CD4-positive, CD25-positive, alpha-beta regulatory T cell (primary cell): ENCODE measurements at regions not wholly inside any gene's neighbourhood (a gene's known extent, or its start where the extent isn't known, plus 50 kb on each side); places are given as distances from the start of the nearest gene placed in this dataset.

ENCODE experiments used
- ATAC-seq, 2 donors: fragments of 150-1000 bp; cut with Tn5 transposase; one replicate each; pipeline ENCODE4 v1.10.0; 2021; ENCODE audit warnings: low read depth in 2 of 2, moderate number of reproducible peaks in 2 of 2, moderate library complexity in 1 of 2
- DNase-seq, 3 donors: peaks; one replicate each; pipeline versions ENCODE4 v3.0.0 to v3.0.0-alpha.2; 2012 to 2022; ENCODE audit warnings: mixed read lengths in 1 of 3
- H3K27ac ChIP-seq: one replicate; pipeline ENCODE4 v1.7.0; 2013; ENCODE audit warnings: mild to moderate bottlenecking, low read length; ENCODE audit not compliant: insufficient read depth, poor library complexity, severe bottlenecking
- H3K27me3 ChIP-seq: one replicate; pipeline ENCODE4 v1.7.0; 2013; ENCODE audit warnings: low read length; ENCODE audit not compliant: control insufficient read depth, insufficient read depth
- H3K36me3 ChIP-seq: one replicate; pipeline ENCODE4 v1.7.0; 2013; ENCODE audit warnings: mild to moderate bottlenecking, low read length, moderate library complexity; ENCODE audit not compliant: control insufficient read depth, insufficient read depth
- H3K4me1 ChIP-seq: 2 replicates; pipeline ENCODE4 v1.7.0; 2013; ENCODE audit warnings: mild to moderate bottlenecking, low read length; ENCODE audit not compliant: insufficient read depth, control insufficient read depth, poor library complexity, severe bottlenecking
- H3K4me3 ChIP-seq: one replicate; pipeline ENCODE4 v1.7.0; 2013; ENCODE audit warnings: low read depth, mild to moderate bottlenecking, low read length, moderate library complexity
- H3K9me3 ChIP-seq, 2 experiments: 1 replicate in 1 of 2; 2 replicates in 1 of 2; pipeline ENCODE4 v1.7.0; 2013; ENCODE audit warnings: low read length in 2 of 2, mild to moderate bottlenecking in 1 of 2, moderate library complexity in 1 of 2; ENCODE audit not compliant: control insufficient read depth in 2 of 2
- H3K27ac Mint-ChIP-seq, 3 donors: one replicate each; pipeline ENCODE4 v1.8.0; 2020 to 2022; ENCODE audit warnings: mild to moderate bottlenecking in 3 of 3, mixed read lengths in 3 of 3, moderate library complexity in 2 of 3
- H3K27me3 Mint-ChIP-seq: one replicate; pipeline ENCODE4 v1.8.0; 2022; ENCODE audit warnings: mild to moderate bottlenecking, mixed read lengths
- H3K36me3 Mint-ChIP-seq: one replicate; pipeline ENCODE4 v1.8.0; 2020; ENCODE audit warnings: mixed read lengths
- H3K4me1 Mint-ChIP-seq, 4 donors: one replicate each; pipeline ENCODE4 v1.8.0; 2020 to 2022; ENCODE audit warnings: mixed read lengths in 4 of 4, mild to moderate bottlenecking in 1 of 4
- H3K4me3 Mint-ChIP-seq, 4 donors: one replicate each; pipeline ENCODE4 v1.8.0; 2020 to 2022; ENCODE audit warnings: mild to moderate bottlenecking in 4 of 4, mixed read lengths in 4 of 4, moderate library complexity in 3 of 4
- H3K9me3 Mint-ChIP-seq, 7 donors: one replicate each; pipeline ENCODE4 v1.8.0; 2020 to 2022; ENCODE audit warnings: mixed read lengths in 7 of 7, mild to moderate bottlenecking in 3 of 7, moderate library complexity in 2 of 7

GRCh38 chr1:38207275-38207674, 160.7 kb upstream of the POU3F1 start:
- Mint-ChIP-seq H3K36me3 (no peaks in the 10 kb centered on the region), H3K4me3 (no peak overlapping the region), H3K9me3 (no peaks in the 10 kb centered on the region), H3K4me1 (no peaks in the 10 kb centered on the region), H3K27ac (no peak overlapping the region), H3K27me3 (no peaks in the 10 kb centered on the region)
- Histone ChIP-seq H3K4me3 (no peak overlapping the region), H3K4me1 (no peaks in the 10 kb centered on the region), H3K36me3 (no peaks in the 10 kb centered on the region), H3K27ac (no peak overlapping the region), H3K9me3 (no peaks in the 10 kb centered on the region), H3K27me3 (peaks cover 8% of the 10 kb centered on the region)
- ATAC-seq (no peak), DNase-seq (no peak)

GRCh38 chr1:38204698-38205097, 158.1 kb upstream of the POU3F1 start:
- H3K36me3 ChIP-seq, result no peaks in the 10 kb centered on the region
- H3K9me3 ChIP-seq, result no peaks in the 10 kb centered on the region
- H3K27ac ChIP-seq, result no peak overlapping the region
- H3K27me3 ChIP-seq, result peaks cover 13% of the 10 kb centered on the region
- H3K27ac Mint-ChIP-seq, result no peak overlapping the region
- peaks cover 0 to 4% (median 0%) of the 10 kb centered on the region in 7 donors for H3K9me3 Mint-ChIP-seq
- no peaks in the 10 kb centered on the region for H3K36me3 Mint-ChIP-seq
- H3K27me3 Mint-ChIP-seq, result no peaks in the 10 kb centered on the region
- DNase-seq (no peak), ATAC-seq (no peak)
- H3K4me1 ChIP-seq, result no peaks in the 10 kb centered on the region
- no peak overlapping the region for H3K4me3 Mint-ChIP-seq
- H3K4me3 ChIP-seq, result no peak overlapping the region
- no peaks in the 10 kb centered on the region for H3K4me1 Mint-ChIP-seq

GRCh38 chr1:38203441-38203840, 156.8 kb upstream of the POU3F1 start:
- Mint-ChIP-seq H3K27me3 (no peaks in the 10 kb centered on the region), H3K9me3 (peaks cover 0 to 6% (median 0%) of the 10 kb centered on the region in 7 donors), H3K4me3 (no peak overlapping the region), H3K27ac (no peak overlapping the region), H3K36me3 (no peaks in the 10 kb centered on the region), H3K4me1 (no peaks in the 10 kb centered on the region)
- Histone ChIP-seq H3K9me3 (no peaks in the 10 kb centered on the region), H3K36me3 (no peaks in the 10 kb centered on the region), H3K4me3 (no peak overlapping the region), H3K27ac (no peak overlapping the region), H3K4me1 (no peaks in the 10 kb centered on the region), H3K27me3 (peaks cover 13% of the 10 kb centered on the region)
- no peak for DNase-seq
- ATAC-seq, result no peak

GRCh38 chr1:38201431-38201830, 154.8 kb upstream of the POU3F1 start:
- no peak overlapping the region for H3K27ac ChIP-seq
- ATAC-seq, result no peak
- no peaks in the 10 kb centered on the region for H3K9me3 ChIP-seq
- H3K4me3 Mint-ChIP-seq, result no peak overlapping the region
- no peak overlapping the region for H3K4me3 ChIP-seq
- no peak for DNase-seq
- H3K36me3 Mint-ChIP-seq, result no peaks in the 10 kb centered on the region
- no peaks in the 10 kb centered on the region for H3K4me1 Mint-ChIP-seq
- no peaks in the 10 kb centered on the region for H3K4me1 ChIP-seq
- peaks cover 0 to 6% (median 0%) of the 10 kb centered on the region in 7 donors for H3K9me3 Mint-ChIP-seq
- peaks cover 13% of the 10 kb centered on the region for H3K27me3 ChIP-seq
- no peak overlapping the region for H3K27ac Mint-ChIP-seq
- no peaks in the 10 kb centered on the region for H3K36me3 ChIP-seq
- H3K27me3 Mint-ChIP-seq, result no peaks in the 10 kb centered on the region

GRCh38 chr1:38198621-38199020, 152.0 kb upstream of the POU3F1 start:
- H3K27me3 Mint-ChIP-seq, result peaks cover 3% of the 10 kb centered on the region
- H3K4me1 Mint-ChIP-seq, result no peaks in the 10 kb centered on the region
- no peak overlapping the region for H3K27ac Mint-ChIP-seq
- DNase-seq (no peak), ATAC-seq (no peak)
- no peaks in the 10 kb centered on the region for H3K9me3 ChIP-seq
- H3K27me3 ChIP-seq, result peaks cover 13% of the 10 kb centered on the region
- H3K27ac ChIP-seq, result no peak overlapping the region
- no peak overlapping the region for H3K4me3 Mint-ChIP-seq
- H3K36me3 ChIP-seq, result no peaks in the 10 kb centered on the region
- H3K36me3 Mint-ChIP-seq, result no peaks in the 10 kb centered on the region
- peaks cover 0 to 6% (median 0%) of the 10 kb centered on the region in 7 donors for H3K9me3 Mint-ChIP-seq
- H3K4me1 ChIP-seq, result no peaks in the 10 kb centered on the region
- no peak overlapping the region for H3K4me3 ChIP-seq

GRCh38 chr1:38198099-38198498, 151.5 kb upstream of the POU3F1 start:
- H3K9me3 ChIP-seq, result no peaks in the 10 kb centered on the region
- peaks cover 0 to 6% (median 0%) of the 10 kb centered on the region in 7 donors for H3K9me3 Mint-ChIP-seq
- no peak overlapping the region for H3K27ac Mint-ChIP-seq
- H3K36me3 ChIP-seq, result no peaks in the 10 kb centered on the region
- H3K4me3 Mint-ChIP-seq, result no peak overlapping the region
- ATAC-seq (no peak), DNase-seq (no peak)
- no peaks in the 10 kb centered on the region for H3K4me1 ChIP-seq
- no peaks in the 10 kb centered on the region for H3K36me3 Mint-ChIP-seq
- H3K27me3 ChIP-seq, result peaks cover 8% of the 10 kb centered on the region
- H3K27me3 Mint-ChIP-seq, result peaks cover 5% of the 10 kb centered on the region
- H3K27ac ChIP-seq, result no peak overlapping the region
- no peaks in the 10 kb centered on the region for H3K4me1 Mint-ChIP-seq
- H3K4me3 ChIP-seq, result no peak overlapping the region

GRCh38 chr1:38197312-38198061, 150.9 kb upstream of the POU3F1 start:
- Histone ChIP-seq H3K27me3 (peaks cover 4% of the 10 kb centered on the region), H3K4me1 (no peaks in the 10 kb centered on the region), H3K36me3 (no peaks in the 10 kb centered on the region), H3K9me3 (no peaks in the 10 kb centered on the region), H3K4me3 (no peak overlapping the region), H3K27ac (no peak overlapping the region)
- H3K27ac Mint-ChIP-seq, result no peak overlapping the region
- no peak for ATAC-seq
- no peak overlapping the region for H3K4me3 Mint-ChIP-seq
- H3K4me1 Mint-ChIP-seq, result no peaks in the 10 kb centered on the region
- H3K36me3 Mint-ChIP-seq, result no peaks in the 10 kb centered on the region
- peaks cover 0 to 6% (median 1%) of the 10 kb centered on the region in 7 donors for H3K9me3 Mint-ChIP-seq
- H3K27me3 Mint-ChIP-seq, result peaks cover 5% of the 10 kb centered on the region
- DNase-seq, result no peak

GRCh38 chr1:38194472-38194871, 147.9 kb upstream of the POU3F1 start:
- no peak for DNase-seq
- no peak for ATAC-seq
- Histone ChIP-seq H3K9me3 (no peaks in the 10 kb centered on the region), H3K4me1 (no peaks in the 10 kb centered on the region), H3K4me3 (no peak overlapping the region), H3K36me3 (no peaks in the 10 kb centered on the region), H3K27me3 (no peaks in the 10 kb centered on the region), H3K27ac (no peak overlapping the region)
- H3K27me3 Mint-ChIP-seq, result peaks cover 14% of the 10 kb centered on the region
- H3K9me3 Mint-ChIP-seq, result peaks cover 0 to 4% (median 0%) of the 10 kb centered on the region in 7 donors
- H3K4me1 Mint-ChIP-seq, result no peaks in the 10 kb centered on the region
- H3K27ac Mint-ChIP-seq, result no peak overlapping the region
- no peak overlapping the region for H3K4me3 Mint-ChIP-seq
- H3K36me3 Mint-ChIP-seq, result no peaks in the 10 kb centered on the region
